SH-SY5Y (cell line): ENCODE measurements at regions not wholly inside any gene's neighbourhood (a gene's known extent, or its start where the extent isn't known, plus 50 kb on each side); places are given as distances from the start of the nearest gene placed in this dataset.

ENCODE experiments used
- GATA2 ChIP-seq: IDR thresholded peaks from 2 replicates; pipeline ENCODE4 v1.6.1; 2011; ENCODE audit warnings: mild to moderate bottlenecking, low read depth, low read length
- GATA3 ChIP-seq: IDR thresholded peaks from 2 replicates; pipeline ENCODE4 v1.6.1; 2011; ENCODE audit warnings: low read depth, mild to moderate bottlenecking, low read length, moderate library complexity

DNA sequence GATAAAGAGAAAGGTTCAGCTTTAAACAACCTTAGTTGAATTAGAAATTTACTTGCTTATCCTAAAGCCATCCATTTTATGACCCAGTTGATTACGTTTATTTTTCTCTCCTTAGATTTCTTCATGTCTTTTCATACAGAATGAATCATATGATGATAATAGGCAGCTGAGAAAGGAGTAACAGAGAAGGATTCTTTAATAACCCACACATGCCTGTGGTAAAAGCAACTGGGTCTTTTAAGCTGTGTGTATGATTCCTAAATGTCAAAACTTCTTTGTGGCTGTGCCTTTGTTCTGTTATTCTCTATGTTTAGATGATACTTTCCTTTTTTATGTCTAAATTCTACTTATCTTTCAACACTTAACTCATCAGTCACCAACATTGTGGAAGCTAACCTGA lies 626.5 kb downstream of the NCAM2 start:
- TF ChIP-seq GATA2 (no peak), GATA3 (no peak)
